GM21447 (cell line): ENCODE measurements at regions not wholly inside any gene's neighbourhood (a gene's known extent, or its start where the extent isn't known, plus 50 kb on each side); places are given as distances from the start of the nearest gene placed in this dataset.

Source experiments
- ATAC-seq: cut with Tn5 transposase; IDR thresholded peaks from one replicate; pipeline ENCODE4 v1.9.1; 2021; ENCODE audit not compliant: unreplicated experiment

- ATAC-seq, result no peak
These were observed 137.7 kb upstream of the POM121L12 start for GRCh38 chr7:52897713-52898112.

- ATAC-seq, result no peak
These were observed 138.1 kb upstream of the POM121L12 start for GRCh38 chr7:52897288-52897687.

GRCh38 chr7:52877240-52877639 lies 158.2 kb upstream of the POM121L12 start:
- no peak for ATAC-seq

GRCh38 chr7:52876402-52876801 lies 159.0 kb upstream of the POM121L12 start:
- ATAC-seq, result no peak

GRCh38 chr7:52863652-52864051 lies 171.8 kb upstream of the POM121L12 start:
- ATAC-seq, result no peak

GRCh38 chr7:52862321-52862720 lies 173.1 kb upstream of the POM121L12 start:
- no peak for ATAC-seq

GRCh38 chr7:52857367-52857766 lies 178.1 kb upstream of the POM121L12 start:
- ATAC-seq, result no peak

- no peak for ATAC-seq
These were observed 180.8 kb upstream of the POM121L12 start for GRCh38 chr7:52854681-52855080.

- no peak for ATAC-seq
These were observed 183.9 kb upstream of the POM121L12 start for GRCh38 chr7:52851547-52851946.

GRCh38 chr7:52843436-52843835 lies 192.0 kb upstream of the POM121L12 start:
- no peak for ATAC-seq

- no peak for ATAC-seq
These were observed 193.1 kb upstream of the POM121L12 start for GRCh38 chr7:52842202-52842900.

GRCh38 chr7:52838981-52839411 lies 196.4 kb upstream of the POM121L12 start:
- ATAC-seq, result no peak

- ATAC-seq, result no peak
These were observed 204.1 kb upstream of the POM121L12 start for GRCh38 chr7:52831321-52831720.

- no peak for ATAC-seq
These were observed 204.6 kb upstream of the POM121L12 start for GRCh38 chr7:52830801-52831200.

- no peak for ATAC-seq
These were observed 208.7 kb upstream of the POM121L12 start for GRCh38 chr7:52826515-52827265.

GRCh38 chr7:52825611-52826010 lies 209.8 kb upstream of the POM121L12 start:
- ATAC-seq, result no peak

GRCh38 chr7:52811537-52811936 lies 223.9 kb upstream of the POM121L12 start:
- no peak for ATAC-seq

GRCh38 chr7:52799817-52800216 lies 235.6 kb upstream of the POM121L12 start:
- no peak for ATAC-seq

GRCh38 chr7:52797801-52798200 lies 237.6 kb upstream of the POM121L12 start:
- ATAC-seq, result no peak

GRCh38 chr7:52794621-52795020 lies 240.8 kb upstream of the POM121L12 start:
- ATAC-seq, result no peak

- ATAC-seq, result no peak
These were observed 244.2 kb upstream of the POM121L12 start for GRCh38 chr7:52791176-52791700.

GRCh38 chr7:52786174-52786573 lies 249.3 kb upstream of the POM121L12 start:
- no peak for ATAC-seq
